HEK293 (cell line): ENCODE measurements at regions not wholly inside any gene's neighbourhood (a gene's known extent, or its start where the extent isn't known, plus 50 kb on each side); places are given as distances from the start of the nearest gene placed in this dataset.

Experiments
- CTCF ChIA-PET: fragments of 350-600 bp; formaldehyde crosslinking; extraction: SDS; loops from one replicate; lab custom pipeline; 2021; ENCODE audit warnings: antibody characterized with exemption; lab: Yijun Ruan, JAX
- POLR2A ChIA-PET: fragments of 300-600 bp; formaldehyde crosslinking; extraction: SDS; loops from one replicate; lab custom pipeline; 2020; ENCODE audit warnings: antibody characterized with exemption, inconsistent platforms; lab: Yijun Ruan, JAX
- H3K27ac ChIP-seq: fragments of 200-500 bp; sonication (Bioruptor generic); 2 replicates; pipeline ENCODE4 v1.5.1; 2014; ENCODE audit warnings: low read depth, low read length, control low read depth, inconsistent platforms; ENCODE audit errors: extremely low read depth
- H3K36me3 ChIP-seq, 2 experiments: fragments of 200-500 bp in 1 of 2; sonication (Bioruptor generic) in 1 of 2; 1 replicate in 1 of 2; 2 replicates in 1 of 2; pipeline ENCODE4 v1.5.1; 2014 to 2017; ENCODE audit warnings: inconsistent platforms in 2 of 2, low read length in 2 of 2; ENCODE audit not compliant: control insufficient read depth in 2 of 2, insufficient read depth in 1 of 2
- H3K4me1 ChIP-seq: fragments of 200-500 bp; sonication (Bioruptor generic); 2 replicates; pipeline ENCODE4 v1.5.1; 2014; ENCODE audit warnings: mild to moderate bottlenecking, low read length, inconsistent platforms; ENCODE audit not compliant: control insufficient read depth, insufficient read depth
- H3K4me3 ChIP-seq: 2 replicates; pipeline ENCODE4 v1.5.1; 2011; ENCODE audit warnings: low read depth, mild to moderate bottlenecking, control low read depth, low read length, moderate library complexity
- H3K9me3 ChIP-seq: fragments of 200-500 bp; sonication (Bioruptor generic); 2 replicates; pipeline ENCODE4 v1.5.1; 2014; ENCODE audit warnings: low read depth, low read length, inconsistent platforms; ENCODE audit not compliant: control insufficient read depth, insufficient read depth
- AEBP2 ChIP-seq: fragments of 450-650 bp; formaldehyde crosslinking; IDR thresholded peaks from 2 replicates; pipeline ENCODE4 v1.5.1; 2016; ENCODE audit warnings: missing biosample characterization, missing genetic modification characterization, borderline replicate concordance
- OSR2 ChIP-seq: fragments of 450-650 bp; formaldehyde crosslinking; IDR thresholded peaks from 2 replicates; pipeline ENCODE4 v1.5.1; 2016; ENCODE audit warnings: missing biosample characterization, missing genetic modification characterization
- PRDM4 ChIP-seq: fragments of 450-650 bp; formaldehyde crosslinking; IDR thresholded peaks from 2 replicates; pipeline ENCODE4 v1.5.1; 2017; ENCODE audit warnings: missing biosample characterization, missing genetic modification characterization
- REPIN1 ChIP-seq: fragments of 450-650 bp; formaldehyde crosslinking; IDR thresholded peaks from 2 replicates; pipeline ENCODE4 v1.5.1; 2017; ENCODE audit warnings: missing biosample characterization, missing genetic modification characterization, low read depth
- TSHZ1 ChIP-seq: fragments of 450-650 bp; formaldehyde crosslinking; IDR thresholded peaks from 2 replicates; pipeline ENCODE4 v1.5.1; 2016; ENCODE audit warnings: missing biosample characterization, missing genetic modification characterization, borderline replicate concordance
- YY2 ChIP-seq: fragments of 450-650 bp; formaldehyde crosslinking; IDR thresholded peaks from 2 replicates; pipeline ENCODE4 v1.5.1; 2016; ENCODE audit warnings: missing biosample characterization, missing genetic modification characterization
- ZNF133 ChIP-seq: fragments of 450-650 bp; formaldehyde crosslinking; IDR thresholded peaks from 2 replicates; pipeline ENCODE4 v1.5.1; 2016; ENCODE audit warnings: missing biosample characterization, missing genetic modification characterization
- ZNF174 ChIP-seq: fragments of 450-650 bp; formaldehyde crosslinking; IDR thresholded peaks from 2 replicates; pipeline ENCODE4 v1.5.0; 2017; ENCODE audit warnings: missing biosample characterization, mild to moderate bottlenecking, missing genetic modification characterization
- ZNF184 ChIP-seq: fragments of 450-650 bp; IDR thresholded peaks from 2 replicates; pipeline ENCODE4 v1.5.1; 2018; ENCODE audit warnings: missing biosample characterization, mild to moderate bottlenecking, missing genetic modification characterization
- ZNF2 ChIP-seq: fragments of 450-650 bp; formaldehyde crosslinking; IDR thresholded peaks from 2 replicates; pipeline ENCODE4 v1.5.1; 2016; ENCODE audit warnings: missing biosample characterization, missing genetic modification characterization
- ZNF214 ChIP-seq: fragments of 450-650 bp; formaldehyde crosslinking; IDR thresholded peaks from 2 replicates; pipeline ENCODE4 v1.5.1; 2017; ENCODE audit warnings: missing biosample characterization, mild to moderate bottlenecking, missing genetic modification characterization, borderline replicate concordance
- ZNF274 ChIP-seq, 2 experiments: fragments of 200-500 bp in 1 of 2; fragments of 450-650 bp in 1 of 2; sonication (Bioruptor generic) in 1 of 2; formaldehyde crosslinking in 1 of 2; IDR thresholded peaks; 2 replicates each; pipeline versions ENCODE4 v1.5.1 to v1.6.1; 2014 to 2016; ENCODE audit warnings: borderline replicate concordance in 1 of 2, inconsistent platforms in 1 of 2, low read length in 1 of 2, missing biosample characterization in 1 of 2, missing genetic modification characterization in 1 of 2
- ZNF324 ChIP-seq: fragments of 450-650 bp; formaldehyde crosslinking; IDR thresholded peaks from 2 replicates; pipeline ENCODE4 v1.5.1; 2016; ENCODE audit warnings: missing biosample characterization, missing genetic modification characterization
- ZNF391 ChIP-seq: fragments of 450-650 bp; formaldehyde crosslinking; IDR thresholded peaks from 2 replicates; pipeline ENCODE4 v1.5.1; 2016; ENCODE audit warnings: low read depth, missing biosample characterization, missing genetic modification characterization, borderline replicate concordance
- ZNF48 ChIP-seq: fragments of 450-650 bp; formaldehyde crosslinking; IDR thresholded peaks from 2 replicates; pipeline ENCODE4 v1.5.1; 2016; ENCODE audit warnings: missing biosample characterization, missing genetic modification characterization
- ZNF521 ChIP-seq: fragments of 450-650 bp; formaldehyde crosslinking; IDR thresholded peaks from 2 replicates; pipeline ENCODE4 v1.5.1; 2017; ENCODE audit warnings: missing biosample characterization, mild to moderate bottlenecking, missing genetic modification characterization
- ZNF549 ChIP-seq: fragments of 450-650 bp; IDR thresholded peaks from 2 replicates; pipeline ENCODE4 v1.5.1; 2018; ENCODE audit warnings: missing biosample characterization, missing genetic modification characterization, mild to moderate bottlenecking, inconsistent platforms, moderate library complexity
- ZNF571 ChIP-seq: fragments of 450-650 bp; formaldehyde crosslinking; IDR thresholded peaks from 2 replicates; pipeline ENCODE4 v1.5.0; 2017; ENCODE audit warnings: missing biosample characterization, missing genetic modification characterization
- ZNF626 ChIP-seq: fragments of 450-650 bp; sonication (Bioruptor Pico); formaldehyde crosslinking; IDR thresholded peaks from 2 replicates; pipeline ENCODE4 v1.5.1; 2018; ENCODE audit warnings: missing biosample characterization, missing genetic modification characterization, inconsistent platforms

DNA sequence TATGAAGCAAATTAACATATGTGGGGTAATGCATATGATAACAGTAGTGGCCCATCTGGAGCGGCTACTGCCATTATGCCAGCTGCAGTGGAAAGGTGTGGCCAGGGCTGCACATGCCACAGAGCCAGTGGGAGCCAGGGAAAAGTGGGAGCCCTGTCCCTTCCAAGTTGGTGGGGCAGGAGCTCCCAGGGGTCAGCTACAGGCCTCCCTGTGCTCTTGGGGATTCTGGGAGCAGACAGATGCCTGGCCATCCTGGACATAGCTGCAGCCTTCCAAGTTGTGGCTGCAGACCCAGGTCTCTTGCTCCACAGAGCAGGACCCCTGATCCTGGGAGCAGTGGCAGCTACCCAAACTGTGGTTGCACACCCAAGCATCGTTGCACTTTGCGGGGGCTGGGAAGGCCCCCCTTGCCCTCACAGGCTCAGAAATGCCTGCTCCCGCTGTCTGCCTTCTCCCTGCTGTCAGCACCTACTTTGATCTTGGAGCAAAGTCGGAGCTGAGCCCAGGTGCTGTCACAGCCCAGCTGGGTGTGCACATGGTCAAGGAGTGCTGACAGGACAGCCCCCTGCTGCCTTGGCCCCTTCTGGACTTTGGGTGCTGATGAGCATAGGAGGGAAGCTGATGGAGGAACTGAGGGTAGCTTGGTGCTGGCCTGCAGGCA, 67.8 kb downstream of the NAA11 start (continued):
- no peak for TF ChIP-seq ZNF133 (tag by site-specific recombination)
- no peak for TF ChIP-seq ZNF571 (tag by site-specific recombination)
- TF ChIP-seq YY2 (tag by site-specific recombination) = no peak
- no peak for TF ChIP-seq ZNF626 (tag by site-specific recombination)

DNA sequence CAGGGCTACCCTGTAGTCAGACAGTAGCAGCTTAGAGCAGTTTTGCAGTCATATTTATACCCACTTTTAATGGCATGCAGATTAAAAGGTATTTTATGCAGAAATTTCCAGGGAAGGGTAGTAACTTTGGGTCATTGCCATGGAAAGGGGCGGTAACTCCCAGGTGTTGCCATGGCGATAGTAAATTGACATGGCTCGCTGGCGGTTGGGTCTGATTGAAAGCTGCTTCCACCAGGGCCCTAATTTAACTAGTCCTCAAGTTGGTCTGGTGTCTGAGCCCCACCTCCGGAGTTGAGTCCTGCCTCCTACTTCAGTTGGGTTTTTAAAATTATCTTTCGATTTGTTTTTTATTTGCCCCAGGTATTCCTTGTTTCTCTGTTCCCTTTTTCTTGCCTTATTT, 70.1 kb downstream of the NAA11 start:
- ChIA-PET POLR2A (no interaction called here), CTCF (no interaction called here)
- no peak for TF ChIP-seq ZNF2
- no peak for TF ChIP-seq ZNF48 (tag by site-specific recombination)
- TF ChIP-seq PRDM4 (tag by site-specific recombination) = no peak
- TF ChIP-seq OSR2 (tag by site-specific recombination) = no peak
- no peak for TF ChIP-seq ZNF184 (tag by site-specific recombination)
- no peak for TF ChIP-seq ZNF391 (tag by site-specific recombination)
- no peak for TF ChIP-seq ZNF521 (tag by site-specific recombination)
- TF ChIP-seq, all 188 proteins: peak for 0

GRCh38 chr4:79253924-79254323, 71.9 kb downstream of the NAA11 start:
- POLR2A ChIA-PET = no interaction called here
- no peak overlapping the region for H3K4me3 ChIP-seq
- no peaks in the 10 kb centered on the region for H3K36me3 ChIP-seq
- H3K4me1 ChIP-seq = no peaks in the 10 kb centered on the region
- CTCF ChIA-PET = no interaction called here
- TF ChIP-seq ZNF174 (tag by site-specific recombination) = no peak
- TF ChIP-seq REPIN1 (tag by site-specific recombination) = no peak
- TF ChIP-seq ZNF324 (tag by site-specific recombination) = no peak
- TF ChIP-seq AEBP2 (tag by site-specific recombination) = no peak
- TF ChIP-seq ZNF214 (tag by site-specific recombination) = no peak
- TF ChIP-seq TSHZ1 (tag by site-specific recombination) = no peak
- no peak for TF ChIP-seq ZNF274 (IDR thresholded peaks at IDR 0.05; ENCODE audit: low read length)
- TF ChIP-seq ZNF274 (tag by site-specific recombination; IDR thresholded peaks at IDR 0.05; ENCODE audit: borderline replicate concordance) = no peak
- no peak for TF ChIP-seq ZNF549 (tag by site-specific recombination)
- no peak overlapping the region for H3K27ac ChIP-seq
- no peaks in the 10 kb centered on the region for H3K9me3 ChIP-seq

More for the DNA sequence above, 70.1 kb downstream of the NAA11 start:
- no peak overlapping the region for H3K4me3 ChIP-seq
- no peak overlapping the region for H3K27ac ChIP-seq
- no peaks in the 10 kb centered on the region for H3K4me1 ChIP-seq
- no peaks in the 10 kb centered on the region for H3K36me3 ChIP-seq
- no peaks in the 10 kb centered on the region for H3K9me3 ChIP-seq
